H9 (cell line): ENCODE measurements at regions not wholly inside any gene's neighbourhood (a gene's known extent, or its start where the extent isn't known, plus 50 kb on each side); places are given as distances from the start of the nearest gene placed in this dataset.

Experiments
- DNase-seq: peaks from one replicate; pipeline ENCODE4 v3.0.0-alpha.2; 2017
- H2AFZ ChIP-seq: one replicate; pipeline ENCODE4 v1.6.1; 2013; ENCODE audit warnings: mild to moderate bottlenecking, low read length, control low read depth, moderate library complexity
- H2AK5ac ChIP-seq: 2 replicates; pipeline ENCODE4 v1.6.1; 2013; ENCODE audit warnings: low read length, control low read depth, mixed read lengths; ENCODE audit not compliant: insufficient read length
- H2BK120ac ChIP-seq: one replicate; pipeline ENCODE4 v1.6.1; 2013; ENCODE audit warnings: low read depth, mild to moderate bottlenecking, low read length, control low read depth, inconsistent platforms; ENCODE audit not compliant: poor library complexity, severe bottlenecking
- H2BK12ac ChIP-seq: 2 replicates; pipeline ENCODE4 v1.6.1; 2013; ENCODE audit warnings: low read length, control low read depth, mixed read lengths, low read depth; ENCODE audit not compliant: insufficient read length
- H2BK15ac ChIP-seq: 2 replicates; pipeline ENCODE4 v1.6.1; 2013; ENCODE audit warnings: low read depth, low read length, control low read depth
- H2BK20ac ChIP-seq: one replicate; pipeline ENCODE4 v1.6.1; 2013; ENCODE audit warnings: low read depth, mild to moderate bottlenecking, low read length, control low read depth, inconsistent platforms; ENCODE audit not compliant: poor library complexity, severe bottlenecking
- H2BK5ac ChIP-seq: 2 replicates; pipeline ENCODE4 v1.6.1; 2013; ENCODE audit warnings: low read length, control low read depth, mixed read lengths; ENCODE audit not compliant: insufficient read length
- H3K14ac ChIP-seq: 2 replicates; pipeline ENCODE4 v1.6.1; 2013; ENCODE audit warnings: low read length, control low read depth; ENCODE audit not compliant: insufficient read depth
- H3K18ac ChIP-seq: 2 replicates; pipeline ENCODE4 v1.6.1; 2013; ENCODE audit warnings: low read depth, mild to moderate bottlenecking, mixed read lengths, low read length, control low read depth; ENCODE audit not compliant: insufficient read length
- H3K23ac ChIP-seq: 2 replicates; pipeline ENCODE4 v1.6.1; 2013; ENCODE audit warnings: low read length, control low read depth, mixed read lengths, low read depth; ENCODE audit not compliant: insufficient read length
- H3K23me2 ChIP-seq: 2 replicates; pipeline ENCODE4 v1.6.1; 2013; ENCODE audit warnings: low read depth, mild to moderate bottlenecking, mixed read lengths, low read length, control low read depth; ENCODE audit not compliant: insufficient read length, poor library complexity, severe bottlenecking
- H3K27ac ChIP-seq: 2 replicates; pipeline ENCODE4 v1.5.1; 2013; ENCODE audit warnings: low read length, control low read depth, mixed read lengths, low read depth; ENCODE audit not compliant: insufficient read length
- H3K27me3 ChIP-seq: 2 replicates; pipeline ENCODE4 v1.6.1; 2013; ENCODE audit warnings: low read length, control low read depth, inconsistent platforms; ENCODE audit not compliant: insufficient read depth
- H3K4ac ChIP-seq: 2 replicates; pipeline ENCODE4 v1.6.1; 2013; ENCODE audit warnings: low read depth, mild to moderate bottlenecking, control low read depth, inconsistent platforms, low read length, moderate library complexity
- H3K4me1 ChIP-seq: 2 replicates; pipeline ENCODE4 v1.6.1; 2013; ENCODE audit warnings: low read length, control low read depth, inconsistent platforms; ENCODE audit not compliant: insufficient read depth
- H3K4me2 ChIP-seq: 2 replicates; pipeline ENCODE4 v1.6.1; 2013; ENCODE audit warnings: low read length, control low read depth, mixed read lengths; ENCODE audit not compliant: insufficient read length, insufficient read depth
- H3K56ac ChIP-seq: 2 replicates; pipeline ENCODE4 v1.6.1; 2013; ENCODE audit warnings: low read depth, mild to moderate bottlenecking, mixed read lengths, low read length, control low read depth; ENCODE audit not compliant: insufficient read length
- H3K79me1 ChIP-seq: 2 replicates; pipeline ENCODE4 v1.6.1; 2013; ENCODE audit warnings: low read depth, mild to moderate bottlenecking, moderate library complexity, low read length, control low read depth, inconsistent platforms; ENCODE audit not compliant: insufficient read depth, poor library complexity, severe bottlenecking
- H3K79me2 ChIP-seq: 2 replicates; pipeline ENCODE4 v1.6.1; 2013; ENCODE audit warnings: low read length, control low read depth, inconsistent platforms; ENCODE audit not compliant: insufficient read depth
- H3K9ac ChIP-seq: 2 replicates; pipeline ENCODE4 v1.6.1; 2013; ENCODE audit warnings: low read length, control low read depth, mixed read lengths; ENCODE audit not compliant: insufficient read length; ENCODE audit errors: extremely low read depth
- H3K9me3 ChIP-seq: one replicate; pipeline ENCODE4 v1.6.1; 2013; ENCODE audit warnings: low read depth, low read length, inconsistent platforms; ENCODE audit not compliant: control insufficient read depth
- H3T11ph ChIP-seq: one replicate; pipeline ENCODE4 v1.6.1; 2013; ENCODE audit warnings: mild to moderate bottlenecking, low read length, control low read depth, inconsistent platforms
- H4K20me1 ChIP-seq: one replicate; pipeline ENCODE4 v1.6.1; 2013; ENCODE audit not compliant: control insufficient read depth, insufficient read length, insufficient read depth
- H4K5ac ChIP-seq: 2 replicates; pipeline ENCODE4 v1.6.1; 2013; ENCODE audit warnings: low read depth, mild to moderate bottlenecking, mixed read lengths, low read length, control low read depth; ENCODE audit not compliant: insufficient read length
- H4K8ac ChIP-seq: replicated peaks from 2 replicates; pipeline ENCODE4 v1.6.1; 2013; ENCODE audit warnings: low read length, control low read depth, mixed read lengths, low read depth; ENCODE audit not compliant: insufficient read length
- H4K91ac ChIP-seq: 2 replicates; pipeline ENCODE4 v1.6.1; 2013; ENCODE audit warnings: low read depth, mild to moderate bottlenecking, moderate library complexity, mixed read lengths, low read length, control low read depth; ENCODE audit not compliant: insufficient read length
- H3K27ac Mint-ChIP-seq, 3 experiments: 2 replicates in 2 of 3; 3 replicates in 1 of 3; pipeline ENCODE4 v1.8.0; 2020 to 2021; ENCODE audit warnings: mixed read lengths in 3 of 3, mild to moderate bottlenecking in 1 of 3, moderate library complexity in 1 of 3
- H3K27me3 Mint-ChIP-seq: 2 replicates; pipeline ENCODE4 v1.8.0; 2021; ENCODE audit warnings: low read depth, mild to moderate bottlenecking, moderate library complexity, mixed read lengths
- H3K36me3 Mint-ChIP-seq, 3 experiments: 2 replicates in 2 of 3; 3 replicates in 1 of 3; pipeline ENCODE4 v1.8.0; 2020 to 2021; ENCODE audit warnings: low read depth in 3 of 3, mixed read lengths in 3 of 3; ENCODE audit not compliant: insufficient read depth in 1 of 3
- H3K4me1 Mint-ChIP-seq, 2 experiments: 2 replicates each; pipeline ENCODE4 v1.8.0; 2020; ENCODE audit warnings: mixed read lengths in 2 of 2
- H3K4me3 Mint-ChIP-seq, 2 experiments: 2 replicates in 1 of 2; 3 replicates in 1 of 2; pipeline ENCODE4 v1.8.0; 2020 to 2021; ENCODE audit warnings: mild to moderate bottlenecking in 2 of 2, mixed read lengths in 2 of 2, moderate library complexity in 1 of 2
- H3K9me3 Mint-ChIP-seq, 2 experiments: 2 replicates in 1 of 2; 3 replicates in 1 of 2; pipeline ENCODE4 v1.8.0; 2020; ENCODE audit warnings: mild to moderate bottlenecking in 2 of 2, mixed read lengths in 2 of 2, moderate library complexity in 1 of 2
- WGBS: extraction: QIAGEN DNeasy Blood & Tissue Kit; methylation state at CpG from one replicate; pipeline ENCODE4 v1.1.7; 2013; ENCODE audit warnings: missing lambda C conversion rate, low lambda C conversion rate, mixed read lengths; ENCODE audit not compliant: insufficient read length; ENCODE audit errors: extremely low coverage; 5-methylcytosine and 5-hydroxymethylcytosine counted together
- TF ChIP-seq, protein P1 (sequence below): fragments of 200-600 bp; sonication (generic); conservative IDR thresholded peaks from 3 replicates; pipeline ENCODE4 v1.8.0; 2021; ENCODE audit warnings: antibody characterized with exemption, mild to moderate bottlenecking

DNA sequence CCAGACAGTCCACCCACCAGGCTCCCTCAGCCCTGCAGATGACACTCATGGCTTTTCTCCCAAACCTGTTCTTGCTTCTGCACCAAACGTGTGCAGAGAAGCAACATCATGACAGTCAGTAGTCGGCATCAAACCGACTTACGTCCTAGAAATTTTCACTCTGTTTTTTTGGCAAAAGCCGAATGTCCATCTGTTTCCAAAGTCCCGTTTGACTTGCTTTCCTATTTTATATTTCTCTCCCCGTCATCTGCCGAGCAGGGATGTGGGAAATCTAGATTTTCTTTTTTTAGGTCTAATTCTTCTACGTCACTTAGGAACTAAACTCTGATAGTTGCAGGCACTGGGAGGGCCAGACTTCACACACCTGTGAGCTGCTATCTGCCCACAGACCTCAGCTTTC is 104.9 kb downstream of the RMI2 start:
- H3K79me1 ChIP-seq = no peaks in the 10 kb centered on the region
- TF ChIP-seq, protein P1, sequence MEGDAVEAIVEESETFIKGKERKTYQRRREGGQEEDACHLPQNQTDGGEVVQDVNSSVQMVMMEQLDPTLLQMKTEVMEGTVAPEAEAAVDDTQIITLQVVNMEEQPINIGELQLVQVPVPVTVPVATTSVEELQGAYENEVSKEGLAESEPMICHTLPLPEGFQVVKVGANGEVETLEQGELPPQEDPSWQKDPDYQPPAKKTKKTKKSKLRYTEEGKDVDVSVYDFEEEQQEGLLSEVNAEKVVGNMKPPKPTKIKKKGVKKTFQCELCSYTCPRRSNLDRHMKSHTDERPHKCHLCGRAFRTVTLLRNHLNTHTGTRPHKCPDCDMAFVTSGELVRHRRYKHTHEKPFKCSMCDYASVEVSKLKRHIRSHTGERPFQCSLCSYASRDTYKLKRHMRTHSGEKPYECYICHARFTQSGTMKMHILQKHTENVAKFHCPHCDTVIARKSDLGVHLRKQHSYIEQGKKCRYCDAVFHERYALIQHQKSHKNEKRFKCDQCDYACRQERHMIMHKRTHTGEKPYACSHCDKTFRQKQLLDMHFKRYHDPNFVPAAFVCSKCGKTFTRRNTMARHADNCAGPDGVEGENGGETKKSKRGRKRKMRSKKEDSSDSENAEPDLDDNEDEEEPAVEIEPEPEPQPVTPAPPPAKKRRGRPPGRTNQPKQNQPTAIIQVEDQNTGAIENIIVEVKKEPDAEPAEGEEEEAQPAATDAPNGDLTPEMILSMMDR = no peak
- H2BK12ac ChIP-seq = no peak overlapping the region
- H4K91ac ChIP-seq = no peak overlapping the region
- peaks cover 2% of the 10 kb centered on the region; the same call in 1 of the 2 replicates for H3K27me3 Mint-ChIP-seq
- H3K27ac ChIP-seq = no peak overlapping the region
- no peak overlapping the region for H3K23ac ChIP-seq
- H3K9ac ChIP-seq = no peak overlapping the region
- peak overlapping the region in 1 of 3 experiments; percentile 5; a peak in 1 of 7 replicates for H3K27ac Mint-ChIP-seq
- no peak overlapping the region for H2BK5ac ChIP-seq
- H3K4me3 Mint-ChIP-seq = no peak overlapping the region
- peaks cover 8 to 13% of the 10 kb centered on the region in 2 experiments for H3K4me1 Mint-ChIP-seq
- H3K4me2 ChIP-seq = no peak overlapping the region
- no peaks in the 10 kb centered on the region for H3K27me3 ChIP-seq
- H3K9me3 Mint-ChIP-seq = peaks cover 0 to 4% of the 10 kb centered on the region in 2 experiments; a peak in 2 of 5 replicates
- no peak overlapping the region for H2BK15ac ChIP-seq
- DNase-seq = no peak
- no peak overlapping the region for H2BK20ac ChIP-seq
- H3K9me3 ChIP-seq = no peaks in the 10 kb centered on the region
- no peaks in the 10 kb centered on the region for H3K23me2 ChIP-seq
- H4K5ac ChIP-seq = no peak overlapping the region
- no peak overlapping the region for H3K4ac ChIP-seq
- H2BK120ac ChIP-seq = no peak overlapping the region
- H3K36me3 Mint-ChIP-seq = peaks cover 0 to 11% (median 2%) of the 10 kb centered on the region in 3 experiments; a peak in 2 of 7 replicates
- no peak overlapping the region for H3T11ph ChIP-seq
- no CpG with 5 or more reads among the region's 9 CpGs for WGBS
- H3K79me2 ChIP-seq = no peaks in the 10 kb centered on the region
- no peaks in the 10 kb centered on the region for H4K20me1 ChIP-seq
- no peak overlapping the region for H2AFZ ChIP-seq
- no peak overlapping the region; the same call in 1 of the 2 replicates for H3K14ac ChIP-seq
- no peak overlapping the region for H3K18ac ChIP-seq
- H3K56ac ChIP-seq = no peak overlapping the region
- no peaks in the 10 kb centered on the region for H3K4me1 ChIP-seq
- H4K8ac ChIP-seq = no peak overlapping the region
- H2AK5ac ChIP-seq = no peak overlapping the region
